ENCODE measurements at regions not wholly inside any gene's neighbourhood (a gene's known extent, or its start where the extent isn't known, plus 50 kb on each side); places are given as distances from the start of the nearest gene placed in this dataset.
A peak's percentile ranks its signal among the peaks of the same experiment; 100 is the strongest.

GRCh38 chr7:128191136-128191844 is 49.8 kb upstream of the LEP start:
- 82 to 87% methylated on average over 5 to 7 of the region's 7 CpGs for WGBS, 2 experiments (ENCODE audit: insufficient coverage in 1 of 2, insufficient read length in 1 of 2)
- Mint-ChIP-seq H3K27ac (no peak overlapping the region), H3K4me3 (no peak overlapping the region), H3K36me3 (ENCODE audit: low read depth) (peaks cover 2% of the 10 kb centered on the region), H3K27me3 (ENCODE audit: insufficient read depth) (peaks cover 42% of the 10 kb centered on the region), H3K4me1 (peaks cover 19% of the 10 kb centered on the region), H3K9me3 (peaks cover 28% of the 10 kb centered on the region)
- TF ChIP-seq, protein P1, sequence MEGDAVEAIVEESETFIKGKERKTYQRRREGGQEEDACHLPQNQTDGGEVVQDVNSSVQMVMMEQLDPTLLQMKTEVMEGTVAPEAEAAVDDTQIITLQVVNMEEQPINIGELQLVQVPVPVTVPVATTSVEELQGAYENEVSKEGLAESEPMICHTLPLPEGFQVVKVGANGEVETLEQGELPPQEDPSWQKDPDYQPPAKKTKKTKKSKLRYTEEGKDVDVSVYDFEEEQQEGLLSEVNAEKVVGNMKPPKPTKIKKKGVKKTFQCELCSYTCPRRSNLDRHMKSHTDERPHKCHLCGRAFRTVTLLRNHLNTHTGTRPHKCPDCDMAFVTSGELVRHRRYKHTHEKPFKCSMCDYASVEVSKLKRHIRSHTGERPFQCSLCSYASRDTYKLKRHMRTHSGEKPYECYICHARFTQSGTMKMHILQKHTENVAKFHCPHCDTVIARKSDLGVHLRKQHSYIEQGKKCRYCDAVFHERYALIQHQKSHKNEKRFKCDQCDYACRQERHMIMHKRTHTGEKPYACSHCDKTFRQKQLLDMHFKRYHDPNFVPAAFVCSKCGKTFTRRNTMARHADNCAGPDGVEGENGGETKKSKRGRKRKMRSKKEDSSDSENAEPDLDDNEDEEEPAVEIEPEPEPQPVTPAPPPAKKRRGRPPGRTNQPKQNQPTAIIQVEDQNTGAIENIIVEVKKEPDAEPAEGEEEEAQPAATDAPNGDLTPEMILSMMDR (conservative IDR thresholded peaks at IDR 0.05), result no peak
- Histone ChIP-seq H3K27ac (ENCODE audit: low read depth, low read length) (no peak overlapping the region), H3K36me3 (ENCODE audit: control insufficient read depth, insufficient read depth, low read length) (no peaks in the 10 kb centered on the region), H3K9me3 (ENCODE audit: control insufficient read depth, low read length) (peaks cover 30% of the 10 kb centered on the region), H3K27me3 (ENCODE audit: control insufficient read depth, insufficient read depth, low read length, poor library complexity, severe bottlenecking) (peaks cover 5% of the 10 kb centered on the region), H3K4me1 (ENCODE audit: control insufficient read depth, insufficient read depth, low read length) (peaks cover 5% of the 10 kb centered on the region), H3K9ac (ENCODE audit: extremely low read depth, low read length, poor library complexity, severe bottlenecking) (no peak overlapping the region), H3K4me3 (ENCODE audit: low read length) (no peak overlapping the region)
- peak; percentile 62 for DNase-seq

Data from endodermal cell (in vitro differentiated cells).